BJ (cell line): ENCODE measurements at regions not wholly inside any gene's neighbourhood (a gene's known extent, or its start where the extent isn't known, plus 50 kb on each side); places are given as distances from the start of the nearest gene placed in this dataset.

ENCODE experiments used
- CTCF ChIA-PET: fragments of 350-600 bp; formaldehyde crosslinking; extraction: SDS; loops from one replicate; lab custom pipeline; 2021; ENCODE audit warnings: antibody characterized with exemption, inconsistent platforms; lab: Yijun Ruan, JAX
- POLR2A ChIA-PET: fragments of 300-600 bp; sonication (Branson Sonifier 250); formaldehyde crosslinking; extraction: SDS; loops from one replicate; lab custom pipeline; 2021; ENCODE audit warnings: antibody characterized with exemption; lab: Charles Lee
- DNase-seq: peaks from one replicate; pipeline ENCODE4 v3.0.0-alpha.2; 2011; ENCODE audit warnings: low read depth
- H3K27me3 ChIP-seq: 2 replicates; pipeline ENCODE4 v1.6.0; 2011; ENCODE audit warnings: low read length; ENCODE audit not compliant: control insufficient read depth, insufficient read depth
- H3K36me3 ChIP-seq: 2 replicates; pipeline ENCODE4 v1.5.1; 2011; ENCODE audit warnings: low read length; ENCODE audit not compliant: control insufficient read depth, insufficient read depth
- H3K4me3 ChIP-seq: 2 replicates; pipeline ENCODE4 v1.5.1; 2011; ENCODE audit warnings: low read depth, mild to moderate bottlenecking, control low read depth, low read length
- CTCF ChIP-seq: IDR thresholded peaks from 2 replicates; pipeline ENCODE4 v1.5.1; 2011; ENCODE audit warnings: low read depth, mild to moderate bottlenecking, control low read depth, inconsistent platforms, low read length, moderate library complexity; ENCODE audit not compliant: insufficient read depth

- H3K36me3 ChIP-seq = no peaks in the 10 kb centered on the region
- no peaks in the 10 kb centered on the region for H3K27me3 ChIP-seq
- DNase-seq = peak; percentile 95
- no peak overlapping the region for H3K4me3 ChIP-seq
- POLR2A ChIA-PET = no interaction called here
- CTCF ChIA-PET = interaction anchor here (1.5 kb wide), 1 partner anchor 99 kb away, joined by 4 read pairs; no protein-coding TSS in a partner anchor
- TF ChIP-seq CTCF = no peak
Observed at GRCh38 chr1:87226341-87226760, 102.3 kb upstream of the LMO4 start.

- no peaks in the 10 kb centered on the region for H3K27me3 ChIP-seq
- POLR2A ChIA-PET = no interaction called here
- DNase-seq = no peak
- no peaks in the 10 kb centered on the region for H3K36me3 ChIP-seq
- no peak for TF ChIP-seq CTCF
- no peak overlapping the region for H3K4me3 ChIP-seq
- CTCF ChIA-PET = no interaction called here
Observed at GRCh38 chr1:87227651-87228050, 101.0 kb upstream of the LMO4 start.

GRCh38 chr1:87230501-87230900, 98.2 kb upstream of the LMO4 start:
- Histone ChIP-seq H3K27me3 (no peaks in the 10 kb centered on the region), H3K4me3 (no peak overlapping the region), H3K36me3 (no peaks in the 10 kb centered on the region)
- ChIA-PET POLR2A (no interaction called here), CTCF (interaction anchor here (1.1 to 1.3 kb wide), 2 partner anchors 9 to 99 kb away, joined by 3 to 4 read pairs; no protein-coding TSS in a partner anchor)
- TF ChIP-seq CTCF = no peak
- DNase-seq = no peak

- no peaks in the 10 kb centered on the region for H3K27me3 ChIP-seq
- no peaks in the 10 kb centered on the region for H3K36me3 ChIP-seq
- DNase-seq = no peak
- TF ChIP-seq CTCF = no peak
- POLR2A ChIA-PET = no interaction called here
- no peak overlapping the region for H3K4me3 ChIP-seq
- CTCF ChIA-PET = interaction anchor here (1.1 to 1.3 kb wide), 2 partner anchors 8 to 101 kb away, joined by 3 to 4 read pairs; no protein-coding TSS in a partner anchor
Observed at GRCh38 chr1:87231703-87232367, 96.8 kb upstream of the LMO4 start.

- ChIA-PET POLR2A (no interaction called here), CTCF (no interaction called here)
- TF ChIP-seq CTCF = no peak
- Histone ChIP-seq H3K27me3 (no peaks in the 10 kb centered on the region), H3K36me3 (no peaks in the 10 kb centered on the region), H3K4me3 (no peak overlapping the region)
- no peak for DNase-seq
Observed at GRCh38 chr1:87236585-87236984, 92.1 kb upstream of the LMO4 start.
